ENCODE measurements at regions not wholly inside any gene's neighbourhood (a gene's known extent, or its start where the extent isn't known, plus 50 kb on each side); places are given as distances from the start of the nearest gene placed in this dataset.
"Not testable (repeated sequence)": the region's sequence is repeated elsewhere in the genome, so short reads cannot be mapped to it uniquely, and the experiment has no call there.

GRCh38 chr3:115252679-115253078 lies 105.6 kb upstream of the ZBTB20 start:
- DNase-seq, result no peak

DNA sequence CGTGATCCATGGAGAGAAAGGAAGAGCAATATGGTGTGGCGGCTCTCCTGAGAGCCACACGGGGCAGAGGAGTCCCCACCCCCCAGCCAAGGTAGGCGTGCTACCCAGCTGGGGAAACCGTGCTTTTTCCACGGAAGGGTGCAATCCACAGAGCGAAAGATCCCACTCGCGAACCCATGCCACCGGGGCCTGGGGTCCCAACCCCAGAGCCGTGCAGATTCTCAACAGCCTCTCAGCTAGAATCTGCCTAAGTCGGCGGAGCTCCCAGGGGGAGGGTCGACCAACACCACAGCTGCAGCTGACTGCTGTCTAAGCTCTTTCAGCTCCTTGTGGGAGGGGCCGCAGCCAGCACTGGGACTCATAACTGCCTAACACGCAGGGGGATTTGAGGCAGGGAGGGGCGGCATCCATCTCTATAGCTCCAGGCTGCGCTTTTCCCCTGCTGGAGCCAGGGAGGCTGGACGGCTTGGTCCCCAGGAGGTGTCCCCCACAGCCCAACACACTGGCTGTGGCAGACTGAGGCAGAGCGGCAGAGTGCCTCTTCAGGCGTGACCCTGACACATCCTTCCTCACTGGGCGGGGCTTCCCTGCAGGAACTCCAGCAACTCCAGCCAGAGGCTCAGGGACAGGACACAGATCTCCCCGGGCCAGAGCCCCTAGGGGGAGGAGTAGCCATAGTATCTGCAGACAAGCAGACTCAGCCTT lies 107.6 kb upstream of the ZBTB20 start:
- DNase-seq, result no peak

DNA sequence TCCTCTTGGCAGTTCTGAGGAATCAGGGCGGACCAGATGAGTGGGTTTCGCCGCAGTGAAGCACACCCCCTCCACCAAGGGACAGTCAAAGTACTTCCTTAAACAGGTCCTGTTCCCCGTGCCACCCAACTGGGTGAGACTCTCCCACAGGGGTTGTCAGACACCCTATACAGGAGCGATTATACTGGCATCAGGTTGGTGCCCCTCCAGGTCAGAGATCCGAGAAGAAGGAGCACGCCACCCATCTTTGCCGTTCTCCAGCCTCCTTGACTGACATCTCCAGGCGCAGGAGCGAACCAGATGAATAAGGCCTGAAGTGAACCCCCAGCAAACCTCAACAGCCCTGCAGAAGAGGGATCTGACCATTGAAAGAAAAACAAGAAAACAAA lies 108.1 kb upstream of the ZBTB20 start:
- no peak for DNase-seq

DNA sequence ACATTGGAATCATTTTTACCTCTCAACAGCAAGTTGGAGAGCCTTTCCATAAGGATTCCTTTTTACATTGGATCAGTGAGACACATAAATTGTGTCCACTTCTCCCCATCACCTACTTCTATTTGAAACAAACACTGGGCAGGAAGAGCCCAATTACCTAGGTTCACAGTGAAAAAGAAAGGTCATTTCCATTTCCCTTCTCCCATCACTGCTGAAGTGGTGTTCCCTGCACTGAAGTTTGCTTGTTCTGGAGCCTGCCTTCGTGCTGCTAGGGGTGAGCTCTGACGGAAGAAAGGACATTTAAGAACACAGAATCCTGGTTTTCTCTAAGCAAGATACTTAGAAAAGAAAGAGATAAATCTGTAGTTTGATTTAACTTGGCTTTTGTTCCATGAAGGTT lies 123.8 kb upstream of the ZBTB20 start:
- DNase-seq, result no peak

DNA sequence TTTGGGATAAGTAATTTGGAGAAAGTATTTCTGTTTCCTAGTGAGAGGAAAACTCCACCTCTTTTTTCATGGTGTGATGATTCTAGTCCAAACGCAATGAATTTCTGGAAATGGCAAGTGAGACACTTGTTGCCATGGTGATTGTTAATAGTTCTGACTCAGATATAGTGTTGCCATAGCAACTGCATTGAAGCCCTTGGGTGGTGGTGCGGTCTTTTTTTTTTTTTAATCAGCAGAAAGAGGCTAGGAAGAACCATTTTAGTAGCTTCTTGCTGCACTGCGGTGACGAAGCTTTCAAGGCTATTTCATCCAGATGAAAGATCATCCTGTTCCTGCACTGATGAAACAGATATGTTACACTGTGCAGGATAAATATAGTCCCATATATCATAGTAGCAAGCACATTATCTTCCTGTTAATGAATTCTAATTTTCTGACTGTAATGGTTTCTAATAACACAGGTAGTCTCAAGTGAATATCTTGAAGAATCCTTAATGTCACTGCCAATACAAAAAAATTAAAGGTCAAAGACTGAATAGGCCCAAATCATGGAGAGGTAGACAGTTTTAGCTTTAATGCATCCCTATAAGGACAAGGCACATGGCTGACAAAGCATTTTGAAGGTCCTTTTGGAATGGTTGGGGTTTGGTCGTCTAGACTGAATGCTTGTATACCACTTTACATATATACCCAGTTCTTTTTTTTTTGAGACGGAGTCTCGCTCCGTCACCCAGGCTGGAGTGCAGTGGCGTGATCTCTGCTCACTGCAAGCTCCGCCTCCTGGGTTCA lies 125.1 kb upstream of the ZBTB20 start:
- no peak for DNase-seq

- DNase-seq, result no peak
Observed at GRCh38 chr3:115275896-115276295, 128.8 kb upstream of the ZBTB20 start.

GRCh38 chr3:115279939-115280338 lies 132.9 kb upstream of the ZBTB20 start:
- DNase-seq, result no peak

DNA sequence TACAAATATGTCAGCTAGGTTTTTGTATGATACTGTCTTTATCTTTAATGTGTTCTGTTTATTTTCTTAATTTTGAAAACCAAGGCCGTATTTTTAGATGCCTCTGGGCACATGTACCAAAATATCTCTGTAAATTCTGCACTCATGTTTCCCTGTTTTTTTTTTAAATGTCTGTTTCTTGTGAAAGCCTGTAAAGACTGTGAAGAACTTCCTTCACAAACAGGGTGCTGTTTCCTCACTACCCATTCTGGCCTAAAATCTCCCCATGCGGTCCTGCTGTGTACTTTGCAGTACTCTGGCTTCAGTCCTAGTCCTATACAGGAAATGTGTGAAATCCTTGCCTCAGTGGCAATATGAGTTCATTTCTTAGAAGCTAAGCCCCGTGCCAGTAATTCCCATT lies 133.4 kb upstream of the ZBTB20 start:
- no peak for DNase-seq

GRCh38 chr3:115281697-115282675 lies 134.9 kb upstream of the ZBTB20 start:
- no peak for DNase-seq

DNA sequence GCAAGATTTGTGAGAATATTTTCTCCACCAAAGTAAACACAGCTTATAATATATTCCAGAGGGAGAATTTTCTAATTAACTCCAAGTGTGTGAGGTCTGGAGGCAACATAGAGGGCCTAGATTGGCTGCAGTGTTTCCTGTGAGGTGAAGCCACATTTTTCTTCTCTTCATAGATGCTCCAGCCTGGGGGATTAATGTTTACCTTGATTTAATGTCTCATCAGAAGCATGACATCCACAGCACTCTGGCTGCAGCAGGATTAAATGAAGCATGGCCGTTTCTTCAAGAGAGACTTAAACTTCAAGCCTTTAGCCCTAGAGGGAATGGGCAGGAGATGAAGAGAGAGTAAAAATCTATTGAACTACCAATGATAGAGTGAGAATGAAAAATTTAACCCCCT lies 137.9 kb upstream of the ZBTB20 start:
- no peak for DNase-seq

DNA sequence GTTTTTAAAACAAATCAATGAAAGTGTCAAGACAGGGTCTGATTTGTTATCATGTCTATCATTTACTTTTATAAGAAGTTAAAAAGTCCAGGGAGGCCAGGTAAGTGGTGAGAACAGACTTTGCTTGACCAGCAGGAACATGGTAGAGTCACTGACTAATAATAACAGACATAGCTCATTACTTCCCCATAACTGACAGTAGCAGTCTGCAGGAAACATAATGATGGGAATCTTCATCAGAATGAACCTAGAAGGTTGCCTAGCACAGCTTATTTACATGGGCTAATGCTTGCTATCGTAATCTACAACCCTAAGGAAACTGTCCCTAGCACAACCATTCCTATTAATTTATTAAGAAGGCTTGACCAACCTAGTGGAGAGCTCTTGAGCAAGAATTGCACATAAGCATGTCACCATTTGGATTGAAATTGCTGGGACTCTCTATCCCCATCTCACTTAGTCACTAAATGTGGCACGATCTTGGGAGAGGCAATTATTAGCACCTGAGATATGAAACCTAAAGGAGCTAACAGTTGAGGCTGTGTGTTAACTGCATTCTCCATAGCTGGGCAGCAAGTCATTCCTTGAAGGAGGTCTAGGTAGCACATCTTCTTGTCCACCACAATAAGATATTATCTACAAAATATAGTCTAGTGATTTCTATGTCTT lies 139.6 kb upstream of the ZBTB20 start:
- DNase-seq, result no peak

GRCh38 chr3:115287198-115287597 lies 140.1 kb upstream of the ZBTB20 start:
- no peak for DNase-seq

DNA sequence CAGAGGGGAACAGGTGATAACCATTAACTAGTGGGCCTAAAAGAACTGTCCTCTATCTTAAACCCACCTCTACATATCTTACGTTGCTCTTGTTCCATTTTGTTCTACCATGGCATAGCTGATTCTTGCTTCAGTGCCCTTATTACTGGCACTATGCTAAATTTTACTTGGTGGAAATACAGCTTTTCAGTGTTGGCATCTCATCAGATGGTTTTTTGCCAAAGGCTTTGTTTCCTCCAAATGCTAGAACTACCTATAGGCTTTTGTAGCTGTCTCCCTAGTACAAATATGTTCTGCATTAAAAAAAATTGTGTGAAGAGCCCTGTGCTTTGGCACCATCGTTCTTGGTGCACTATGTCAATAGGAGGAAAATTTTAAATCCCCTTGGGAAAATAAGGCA lies 145.0 kb upstream of the ZBTB20 start:
- DNase-seq, result no peak

DNA sequence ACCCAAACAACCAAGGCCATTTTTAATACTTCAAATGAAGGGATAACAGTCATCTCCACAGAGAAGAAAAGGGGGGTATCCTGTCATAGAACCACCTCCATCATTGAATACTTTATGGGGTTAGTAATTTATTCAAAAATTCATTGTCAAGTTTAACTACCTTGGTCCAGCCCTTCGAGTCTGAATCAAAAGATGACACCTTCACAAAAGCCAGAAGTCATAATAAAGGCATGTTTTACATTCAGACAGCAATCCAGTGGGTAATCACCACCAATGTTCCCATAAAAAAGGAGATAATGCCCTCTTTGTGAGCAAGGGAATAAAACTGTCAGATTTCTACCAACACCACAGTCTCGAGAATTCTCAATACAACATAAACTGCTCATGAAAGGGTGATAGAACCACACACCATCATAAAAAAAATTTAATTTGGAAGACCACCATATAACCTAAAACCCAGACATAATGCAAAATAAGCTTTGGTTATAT lies 145.6 kb upstream of the ZBTB20 start:
- DNase-seq, result no peak

DNA sequence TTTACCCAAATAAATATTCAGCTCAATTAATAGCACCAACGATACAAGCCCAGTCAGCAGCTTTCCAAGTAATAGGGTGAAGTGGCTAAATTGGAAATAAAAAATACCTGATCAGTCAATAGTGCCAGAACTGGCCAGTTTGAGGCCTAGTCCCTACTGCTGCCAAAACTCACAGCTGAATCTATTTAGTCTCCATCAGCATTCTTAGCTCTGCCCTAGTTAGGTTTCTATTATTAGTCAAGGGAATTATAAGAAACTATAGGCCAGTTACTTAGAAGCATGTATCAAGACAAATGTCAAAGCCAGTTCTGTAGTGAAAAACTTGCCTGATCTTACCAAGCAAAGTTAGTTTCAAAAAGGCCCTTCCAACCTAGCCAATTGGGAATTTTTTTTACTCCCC lies 146.2 kb upstream of the ZBTB20 start:
- DNase-seq, result no peak

GRCh38 chr3:115301364-115301860 lies 154.3 kb upstream of the ZBTB20 start:
- no peak for DNase-seq

DNA sequence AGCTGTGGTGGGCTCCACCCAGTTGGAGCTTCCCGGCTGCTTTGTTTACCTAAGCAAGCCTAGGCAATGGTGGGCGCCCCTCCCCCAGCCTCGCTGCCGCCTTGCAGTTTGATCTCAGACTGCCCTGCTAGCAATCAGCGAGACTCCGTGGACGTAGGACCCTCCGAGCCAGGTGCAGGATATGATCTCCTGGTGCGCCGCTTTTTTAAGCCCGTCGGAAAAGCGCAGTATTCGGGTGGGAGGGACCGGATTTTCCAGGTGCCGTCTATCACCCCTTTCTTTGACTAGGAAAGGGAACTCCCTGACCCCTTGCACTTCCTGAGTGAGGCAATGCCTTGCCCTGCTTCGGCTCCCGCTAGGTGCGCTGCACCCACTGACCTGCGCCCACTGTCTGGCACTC lies 170.9 kb upstream of the ZBTB20 start:
- DNase-seq, result not testable (repeated sequence)

- no peak for DNase-seq
Observed at GRCh38 chr3:115321400-115321805, 174.3 kb upstream of the ZBTB20 start.

DNA sequence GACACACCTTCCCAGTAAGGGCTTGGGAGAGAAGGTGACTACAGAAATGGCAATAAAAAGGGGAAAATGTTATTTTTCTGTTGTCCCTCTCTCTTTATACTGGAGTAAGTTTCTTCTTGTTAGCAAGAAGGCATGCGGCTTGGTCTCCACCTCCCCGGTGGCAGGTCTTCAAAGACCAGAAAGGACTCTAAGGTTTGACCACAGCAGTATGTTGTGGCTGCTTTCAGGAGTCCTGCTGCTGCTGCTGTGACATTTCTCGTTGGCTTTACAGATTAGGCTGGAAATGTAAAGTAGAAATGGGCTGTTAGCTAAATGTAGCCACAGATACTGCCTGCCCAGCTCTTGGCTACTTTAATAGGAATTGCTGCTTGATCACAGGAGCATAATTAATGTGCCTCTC lies 175.8 kb upstream of the ZBTB20 start:
- no peak for DNase-seq

DNA sequence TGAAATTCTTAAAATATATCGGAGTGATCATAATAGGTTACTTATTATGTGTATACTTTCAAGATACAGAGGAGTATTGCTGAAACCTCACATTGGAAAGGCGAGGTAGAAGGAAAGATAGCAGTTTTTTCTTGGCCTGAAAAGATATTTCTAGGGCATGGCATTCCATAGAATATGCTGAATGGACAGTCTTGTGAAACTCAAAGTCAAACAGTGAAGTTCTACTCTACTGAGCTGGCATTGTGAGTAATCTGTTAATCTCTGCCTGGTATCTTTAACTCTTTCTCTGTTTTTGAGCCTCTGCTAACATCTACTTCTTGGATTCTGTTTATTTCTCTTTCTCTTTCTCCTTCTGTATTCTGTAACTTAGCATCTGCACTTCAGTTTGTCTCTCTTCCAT lies 176.3 kb upstream of the ZBTB20 start:
- no peak for DNase-seq

- DNase-seq, result no peak
Observed at GRCh38 chr3:115324056-115324455, 177.0 kb upstream of the ZBTB20 start.
